ENCODE measurements at regions not wholly inside any gene's neighbourhood (a gene's known extent, or its start where the extent isn't known, plus 50 kb on each side); places are given as distances from the start of the nearest gene placed in this dataset.

- intact Hi-C loops (cut with micrococcal nuclease): no loop called here
- TF ChIP-seq, protein P1, sequence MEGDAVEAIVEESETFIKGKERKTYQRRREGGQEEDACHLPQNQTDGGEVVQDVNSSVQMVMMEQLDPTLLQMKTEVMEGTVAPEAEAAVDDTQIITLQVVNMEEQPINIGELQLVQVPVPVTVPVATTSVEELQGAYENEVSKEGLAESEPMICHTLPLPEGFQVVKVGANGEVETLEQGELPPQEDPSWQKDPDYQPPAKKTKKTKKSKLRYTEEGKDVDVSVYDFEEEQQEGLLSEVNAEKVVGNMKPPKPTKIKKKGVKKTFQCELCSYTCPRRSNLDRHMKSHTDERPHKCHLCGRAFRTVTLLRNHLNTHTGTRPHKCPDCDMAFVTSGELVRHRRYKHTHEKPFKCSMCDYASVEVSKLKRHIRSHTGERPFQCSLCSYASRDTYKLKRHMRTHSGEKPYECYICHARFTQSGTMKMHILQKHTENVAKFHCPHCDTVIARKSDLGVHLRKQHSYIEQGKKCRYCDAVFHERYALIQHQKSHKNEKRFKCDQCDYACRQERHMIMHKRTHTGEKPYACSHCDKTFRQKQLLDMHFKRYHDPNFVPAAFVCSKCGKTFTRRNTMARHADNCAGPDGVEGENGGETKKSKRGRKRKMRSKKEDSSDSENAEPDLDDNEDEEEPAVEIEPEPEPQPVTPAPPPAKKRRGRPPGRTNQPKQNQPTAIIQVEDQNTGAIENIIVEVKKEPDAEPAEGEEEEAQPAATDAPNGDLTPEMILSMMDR (IDR thresholded peaks at IDR 0.05; ENCODE audit: unreplicated experiment): no peak
- Mint-ChIP-seq H3K27ac (ENCODE audit: low read depth, unreplicated experiment) (no peak overlapping the region), H3K27me3 (ENCODE audit: insufficient read depth, unreplicated experiment) (no peaks in the 10 kb centered on the region), H3K36me3 (ENCODE audit: insufficient read depth, unreplicated experiment) (no peaks in the 10 kb centered on the region), H3K4me3 (ENCODE audit: unreplicated experiment) (no peak overlapping the region), H3K4me1 (ENCODE audit: insufficient read depth, unreplicated experiment) (no peaks in the 10 kb centered on the region), H3K9me3 (ENCODE audit: unreplicated experiment) (no peaks in the 10 kb centered on the region)
- no TSS peak for BruUV-seq (replicated peaks)
- DNase-seq (ENCODE audit: unreplicated experiment): no peak
- ChIA-PET CTCF (interaction anchor here (1.7 kb wide), 1 partner anchor 22 kb away, joined by 7 read pairs; no protein-coding TSS in a partner anchor), POLR2A (no interaction called here)
These were observed 238.8 kb downstream of the POLR1F start for GRCh38 chr7:19470031-19470430.

DNA sequence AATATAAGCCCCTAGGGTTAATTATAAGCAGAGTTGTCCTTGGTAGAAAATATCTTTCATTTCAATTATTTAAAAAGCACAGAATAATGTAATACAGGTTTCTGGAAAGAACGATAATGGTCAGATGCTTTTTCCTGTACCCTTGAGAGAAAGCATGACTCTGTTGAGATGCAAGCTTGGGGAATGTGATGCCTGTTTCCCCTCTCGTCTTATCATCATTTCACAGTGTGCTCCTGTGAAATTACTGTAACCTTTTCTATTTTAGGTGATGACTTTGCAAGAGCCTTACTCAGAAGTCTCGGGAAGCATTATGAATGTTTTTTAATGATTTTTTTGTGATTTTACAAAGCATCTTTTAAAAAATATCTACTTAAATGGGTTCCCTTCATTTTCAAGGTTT lies 243.0 kb downstream of the POLR1F start:
- no peaks in the 10 kb centered on the region for H3K36me3 Mint-ChIP-seq (ENCODE audit: insufficient read depth, unreplicated experiment)
- no peak overlapping the region for H3K27ac Mint-ChIP-seq (ENCODE audit: low read depth, unreplicated experiment)
- H3K4me1 Mint-ChIP-seq (ENCODE audit: insufficient read depth, unreplicated experiment): no peaks in the 10 kb centered on the region
- H3K4me3 Mint-ChIP-seq (ENCODE audit: unreplicated experiment): no peak overlapping the region
- BruUV-seq (replicated peaks): no TSS peak
- H3K27me3 Mint-ChIP-seq (ENCODE audit: insufficient read depth, unreplicated experiment): no peaks in the 10 kb centered on the region
- no peak for DNase-seq (ENCODE audit: unreplicated experiment)
- no peaks in the 10 kb centered on the region for H3K9me3 Mint-ChIP-seq (ENCODE audit: unreplicated experiment)
- ChIA-PET CTCF (no interaction called here), POLR2A (no interaction called here)
- intact Hi-C loops (cut with micrococcal nuclease): no loop called here
- TF ChIP-seq, protein P1 (IDR thresholded peaks at IDR 0.05; ENCODE audit: unreplicated experiment): no peak

DNA sequence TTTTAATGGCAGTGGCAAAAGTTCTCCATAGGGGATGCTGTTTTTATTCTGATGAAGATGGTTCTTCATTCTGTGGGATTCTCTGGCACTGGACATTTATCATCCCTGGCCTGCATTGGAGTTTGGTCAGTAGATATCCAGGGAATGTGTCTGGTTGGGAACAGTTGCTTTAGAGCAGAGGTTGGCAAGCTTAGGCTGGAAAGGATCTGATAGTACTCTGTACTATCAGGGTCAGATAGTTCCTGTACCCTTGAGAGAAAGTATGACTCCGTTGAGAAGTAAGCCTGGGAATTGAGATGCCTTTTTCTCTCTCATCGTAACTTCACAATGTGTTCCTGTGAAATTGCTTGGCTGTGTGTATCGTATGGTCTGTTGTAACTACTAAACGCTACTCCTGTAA lies 244.1 kb downstream of the POLR1F start:
- Mint-ChIP-seq H3K27me3 (ENCODE audit: insufficient read depth, unreplicated experiment) (no peaks in the 10 kb centered on the region), H3K4me3 (ENCODE audit: unreplicated experiment) (no peak overlapping the region), H3K27ac (ENCODE audit: low read depth, unreplicated experiment) (no peak overlapping the region), H3K9me3 (ENCODE audit: unreplicated experiment) (no peaks in the 10 kb centered on the region), H3K36me3 (ENCODE audit: insufficient read depth, unreplicated experiment) (no peaks in the 10 kb centered on the region), H3K4me1 (ENCODE audit: insufficient read depth, unreplicated experiment) (no peaks in the 10 kb centered on the region)
- intact Hi-C loops (cut with micrococcal nuclease): no loop called here
- no TSS peak for BruUV-seq (replicated peaks)
- TF ChIP-seq, protein P1 (IDR thresholded peaks at IDR 0.05; ENCODE audit: unreplicated experiment): no peak
- POLR2A ChIA-PET: interaction anchor here (0.7 kb wide), 1 partner anchor 185 kb away, joined by 3 read pairs; no protein-coding TSS in a partner anchor
- CTCF ChIA-PET: no interaction called here
- no peak for DNase-seq (ENCODE audit: unreplicated experiment)

DNA sequence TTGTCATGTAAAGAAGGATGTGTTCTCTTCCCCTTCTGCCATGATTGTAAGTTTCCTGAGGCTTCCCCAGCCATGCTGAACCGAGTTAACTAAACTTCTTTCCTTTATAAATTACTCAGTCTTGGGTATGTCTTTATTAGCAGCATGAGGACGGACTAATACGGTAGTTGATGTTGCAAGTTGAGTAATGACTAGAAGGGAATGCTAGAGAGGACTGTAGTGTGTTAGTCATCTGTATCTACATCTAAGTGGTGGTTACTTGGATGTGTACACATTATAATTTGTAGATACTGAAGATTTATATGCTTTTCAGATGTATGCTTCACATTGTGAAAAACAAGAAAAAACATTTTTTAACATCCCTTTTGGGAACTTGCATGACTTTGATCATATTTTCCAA lies 244.6 kb downstream of the POLR1F start:
- ChIA-PET POLR2A (no interaction called here), CTCF (interaction anchor here (1.0 kb wide), 1 partner anchor 16 kb away, joined by 3 read pairs; no protein-coding TSS in a partner anchor)
- Mint-ChIP-seq H3K36me3 (ENCODE audit: insufficient read depth, unreplicated experiment) (no peaks in the 10 kb centered on the region), H3K27ac (ENCODE audit: low read depth, unreplicated experiment) (no peak overlapping the region), H3K4me1 (ENCODE audit: insufficient read depth, unreplicated experiment) (no peaks in the 10 kb centered on the region), H3K4me3 (ENCODE audit: unreplicated experiment) (no peak overlapping the region), H3K27me3 (ENCODE audit: insufficient read depth, unreplicated experiment) (no peaks in the 10 kb centered on the region), H3K9me3 (ENCODE audit: unreplicated experiment) (no peaks in the 10 kb centered on the region)
- BruUV-seq (replicated peaks): no TSS peak
- no peak for DNase-seq (ENCODE audit: unreplicated experiment)
- TF ChIP-seq, protein P1 (IDR thresholded peaks at IDR 0.05; ENCODE audit: unreplicated experiment): no peak
- intact Hi-C loops (cut with micrococcal nuclease): no loop called here
